HFF-Myc (cell line): ENCODE measurements at regions not wholly inside any gene's neighbourhood (a gene's known extent, or its start where the extent isn't known, plus 50 kb on each side); places are given as distances from the start of the nearest gene placed in this dataset.

Experiments
- DNase-seq: peaks from one replicate; pipeline ENCODE4 v3.0.0-alpha.2; 2011; ENCODE audit warnings: low read depth; ENCODE audit errors: extremely low read depth
- H3K4me3 ChIP-seq: replicated peaks from 2 replicates; pipeline ENCODE4 v1.5.1; 2011; ENCODE audit warnings: low read depth, mild to moderate bottlenecking, control low read depth, low read length
- TF ChIP-seq, protein P1 (sequence below): IDR thresholded peaks from 2 replicates; pipeline ENCODE4 v1.5.1; 2012; ENCODE audit warnings: mild to moderate bottlenecking, low read depth, low read length, control low read depth; ENCODE audit errors: missing control alignments

DNA sequence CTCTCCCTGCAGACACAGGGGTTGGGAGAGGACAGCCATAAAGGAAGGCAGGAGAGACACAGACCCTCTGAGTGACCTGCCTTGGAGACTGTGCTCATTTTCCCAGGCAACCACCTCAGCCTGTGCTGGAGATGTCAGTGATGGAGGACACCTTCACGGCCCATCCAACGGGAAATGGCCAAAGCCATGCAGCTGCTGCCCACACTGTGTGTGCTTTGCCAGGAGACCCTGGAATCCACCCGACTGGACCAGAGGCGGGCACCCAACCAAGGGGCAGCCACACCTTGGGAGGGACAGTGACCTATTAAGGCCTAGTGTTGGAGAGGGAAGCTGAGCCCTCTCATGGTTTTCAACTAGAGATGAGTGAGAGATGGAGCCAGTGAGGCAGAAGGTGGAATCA is 192.5 kb downstream of the SMAD2 start:
- TF ChIP-seq, protein P1, sequence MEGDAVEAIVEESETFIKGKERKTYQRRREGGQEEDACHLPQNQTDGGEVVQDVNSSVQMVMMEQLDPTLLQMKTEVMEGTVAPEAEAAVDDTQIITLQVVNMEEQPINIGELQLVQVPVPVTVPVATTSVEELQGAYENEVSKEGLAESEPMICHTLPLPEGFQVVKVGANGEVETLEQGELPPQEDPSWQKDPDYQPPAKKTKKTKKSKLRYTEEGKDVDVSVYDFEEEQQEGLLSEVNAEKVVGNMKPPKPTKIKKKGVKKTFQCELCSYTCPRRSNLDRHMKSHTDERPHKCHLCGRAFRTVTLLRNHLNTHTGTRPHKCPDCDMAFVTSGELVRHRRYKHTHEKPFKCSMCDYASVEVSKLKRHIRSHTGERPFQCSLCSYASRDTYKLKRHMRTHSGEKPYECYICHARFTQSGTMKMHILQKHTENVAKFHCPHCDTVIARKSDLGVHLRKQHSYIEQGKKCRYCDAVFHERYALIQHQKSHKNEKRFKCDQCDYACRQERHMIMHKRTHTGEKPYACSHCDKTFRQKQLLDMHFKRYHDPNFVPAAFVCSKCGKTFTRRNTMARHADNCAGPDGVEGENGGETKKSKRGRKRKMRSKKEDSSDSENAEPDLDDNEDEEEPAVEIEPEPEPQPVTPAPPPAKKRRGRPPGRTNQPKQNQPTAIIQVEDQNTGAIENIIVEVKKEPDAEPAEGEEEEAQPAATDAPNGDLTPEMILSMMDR: no peak
- no peak overlapping the region for H3K4me3 ChIP-seq

DNA sequence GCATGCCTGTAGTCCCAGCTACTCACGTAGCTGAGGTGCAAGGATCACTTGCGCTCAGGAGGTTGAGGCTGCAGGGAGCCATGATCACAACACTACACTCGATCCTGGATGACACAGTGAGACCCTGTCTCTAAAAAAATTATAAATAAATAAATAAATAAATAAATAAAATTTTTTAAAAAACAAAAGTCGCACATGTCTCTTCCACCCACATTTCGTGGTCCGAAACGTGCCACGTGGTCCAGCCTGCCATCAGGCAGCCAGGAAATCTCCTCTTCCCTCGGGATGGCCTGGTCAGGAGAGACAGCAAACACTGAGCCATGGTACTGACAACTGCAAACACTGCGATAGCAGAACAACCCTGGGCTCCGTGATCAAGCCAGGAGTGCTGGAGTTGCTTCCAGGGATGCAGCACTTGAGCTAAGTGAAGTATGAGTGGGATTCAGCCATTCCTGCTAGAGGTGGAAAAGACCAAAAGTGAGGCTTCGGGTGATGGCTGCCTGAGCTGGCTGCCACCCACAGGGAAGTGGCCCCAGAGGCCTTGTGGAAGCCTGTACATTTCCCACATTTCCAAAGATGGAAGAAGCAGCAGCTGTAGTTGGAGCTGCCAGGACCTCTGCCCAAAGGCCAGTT is 193.1 kb downstream of the SMAD2 start:
- TF ChIP-seq, protein P1: no peak
- no peak overlapping the region for H3K4me3 ChIP-seq
- DNase-seq: no peak

More for the DNA sequence above, 192.5 kb downstream of the SMAD2 start:
- no peak for DNase-seq

DNA sequence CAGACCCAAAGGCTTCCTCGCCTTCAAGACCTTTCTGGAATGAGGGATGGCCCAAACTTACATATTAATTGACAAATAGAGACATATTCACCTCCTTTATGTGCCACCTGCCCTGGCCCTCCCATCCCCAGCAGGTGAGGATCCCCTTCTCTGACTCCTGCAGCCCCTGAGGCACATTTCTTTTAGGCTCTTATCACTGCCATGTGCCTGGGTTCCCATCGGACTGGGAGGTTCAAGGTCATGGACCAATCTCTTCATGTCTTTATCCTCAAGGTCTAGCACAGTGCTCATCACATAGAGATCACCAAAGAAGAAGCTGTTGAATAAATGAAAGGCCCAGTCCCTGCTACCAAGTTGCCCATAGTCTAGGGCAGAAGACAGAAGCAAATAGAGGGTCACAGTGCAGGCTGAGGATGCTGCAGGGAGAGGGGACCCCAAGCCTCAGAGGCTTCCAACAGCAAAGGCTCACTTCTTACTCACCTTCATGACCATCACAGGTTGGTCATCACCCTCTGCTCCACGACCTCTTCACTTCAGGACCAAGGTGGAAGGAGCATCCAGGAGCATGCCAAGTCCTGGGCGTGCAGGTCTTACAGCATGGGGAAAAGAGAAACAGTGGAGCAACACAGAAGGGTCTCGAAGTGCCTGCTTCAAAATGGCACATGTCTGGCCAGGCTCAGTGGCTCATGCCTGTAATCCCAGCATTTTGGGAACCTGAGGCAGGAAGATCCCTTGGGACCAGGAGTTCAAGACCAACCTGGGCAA is 193.9 kb downstream of the SMAD2 start:
- no peak overlapping the region for H3K4me3 ChIP-seq
- TF ChIP-seq, protein P1: no peak
- no peak for DNase-seq

DNA sequence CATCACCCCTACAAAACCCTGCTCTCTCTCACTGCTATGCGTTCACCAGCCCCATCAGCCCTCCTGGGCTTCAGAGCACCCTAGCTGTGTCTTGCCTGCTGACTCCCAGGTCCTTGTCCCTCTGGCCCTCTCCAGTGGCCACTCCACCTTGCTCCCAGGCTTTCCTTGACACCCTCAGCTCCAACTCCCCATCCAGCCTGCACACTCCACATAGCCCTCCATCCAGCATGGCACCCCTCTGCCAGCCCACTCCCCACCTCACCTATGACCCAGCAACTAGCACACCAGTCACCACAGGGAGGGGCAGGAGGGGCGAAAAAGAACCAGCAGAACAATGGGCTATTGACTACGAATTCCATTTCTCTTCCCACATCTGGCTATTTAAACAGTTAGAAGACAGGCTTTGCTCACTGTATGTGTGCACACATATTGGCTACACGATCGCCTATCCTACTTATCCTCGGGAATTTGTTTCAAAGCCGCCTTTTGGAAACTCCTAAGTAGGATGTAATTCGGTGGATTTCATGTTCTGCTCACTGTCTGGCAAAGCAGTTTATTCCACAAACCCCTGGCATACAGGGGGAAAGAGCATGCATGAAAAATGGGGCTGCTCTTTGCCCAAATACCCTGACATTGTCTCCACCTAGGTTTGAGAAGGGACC is 195.3 kb downstream of the SMAD2 start:
- TF ChIP-seq, protein P1: no peak
- no peak for DNase-seq
- no peak overlapping the region for H3K4me3 ChIP-seq

- no peak overlapping the region for H3K4me3 ChIP-seq
- no peak for DNase-seq
- TF ChIP-seq, protein P1: no peak
These were observed 199.2 kb downstream of the SMAD2 start for GRCh38 chr18:47731276-47731675.

GRCh38 chr18:47730795-47731194 is 199.7 kb downstream of the SMAD2 start:
- TF ChIP-seq, protein P1: no peak
- no peak overlapping the region for H3K4me3 ChIP-seq
- DNase-seq: no peak
